GM19043 (cell line): ENCODE measurements at regions not wholly inside any gene's neighbourhood (a gene's known extent, or its start where the extent isn't known, plus 50 kb on each side); places are given as distances from the start of the nearest gene placed in this dataset.

Source experiments
- ATAC-seq: cut with Tn5 transposase; IDR thresholded peaks from one replicate; pipeline ENCODE4 v1.9.1; 2021; ENCODE audit warnings: low read depth; ENCODE audit not compliant: unreplicated experiment

- no peak for ATAC-seq
These were observed 111.4 kb upstream of the ZFHX3 start for GRCh38 chr16:73159296-73159695.

- no peak for ATAC-seq
These were observed 109.9 kb upstream of the ZFHX3 start for GRCh38 chr16:73157861-73158260.

- ATAC-seq = no peak
These were observed 106.3 kb upstream of the ZFHX3 start for GRCh38 chr16:73154063-73154870.

- no peak for ATAC-seq
These were observed 104.6 kb upstream of the ZFHX3 start for GRCh38 chr16:73152386-73153125.

- no peak for ATAC-seq
These were observed 104.0 kb upstream of the ZFHX3 start for GRCh38 chr16:73151941-73152340.

GRCh38 chr16:73151225-73151624 lies 103.3 kb upstream of the ZFHX3 start:
- no peak for ATAC-seq

- ATAC-seq = no peak
These were observed 102.9 kb upstream of the ZFHX3 start for GRCh38 chr16:73150786-73151185.

- ATAC-seq = no peak
These were observed 101.4 kb upstream of the ZFHX3 start for GRCh38 chr16:73149334-73149733.

GRCh38 chr16:73147958-73148357 lies 100.0 kb upstream of the ZFHX3 start:
- ATAC-seq = no peak

- ATAC-seq = no peak
These were observed 97.4 kb upstream of the ZFHX3 start for GRCh38 chr16:73145166-73145880.

- no peak for ATAC-seq
These were observed 95.9 kb upstream of the ZFHX3 start for GRCh38 chr16:73143576-73144422.

- ATAC-seq = no peak
These were observed 95.1 kb upstream of the ZFHX3 start for GRCh38 chr16:73143002-73143401.

- ATAC-seq = no peak
These were observed 94.3 kb upstream of the ZFHX3 start for GRCh38 chr16:73142053-73142854.

GRCh38 chr16:73140929-73141328 lies 93.0 kb upstream of the ZFHX3 start:
- ATAC-seq = no peak

GRCh38 chr16:73131156-73131862 lies 83.4 kb upstream of the ZFHX3 start:
- no peak for ATAC-seq

GRCh38 chr16:73129455-73129854 lies 81.5 kb upstream of the ZFHX3 start:
- ATAC-seq = no peak

GRCh38 chr16:73126525-73126853 lies 78.6 kb upstream of the ZFHX3 start:
- ATAC-seq = no peak

GRCh38 chr16:73125850-73126524 lies 78.1 kb upstream of the ZFHX3 start:
- ATAC-seq = no peak
